Caco-2 (cell line): ENCODE measurements at regions not wholly inside any gene's neighbourhood (a gene's known extent, or its start where the extent isn't known, plus 50 kb on each side); places are given as distances from the start of the nearest gene placed in this dataset.

Source experiments
- BruUV-seq: library from RNA; stranded (reverse); fragments of 400-500 nt; replicated peaks from 2 replicates; lab custom pipeline; 2021; lab: Mats Ljungman, UMichigan
- CTCF ChIA-PET: fragments of 300-600 bp; sonication (Branson Sonifier 250); formaldehyde crosslinking; loops from one replicate; lab custom pipeline; 2022; ENCODE audit warnings: antibody characterized with exemption; lab: Charles Lee
- POLR2A ChIA-PET: fragments of 300-600 bp; sonication (Branson Sonifier 250); formaldehyde crosslinking; loops from one replicate; lab custom pipeline; 2022; ENCODE audit warnings: antibody characterized with exemption; lab: Charles Lee
- DNase-seq, 2 experiments: peaks; one replicate each; pipeline versions ENCODE4 v3.0.0 to v3.0.0-alpha.2; 2020 to 2022
- H3K27me3 ChIP-seq: replicated peaks from 2 replicates; pipeline ENCODE4 v1.6.0; 2011; ENCODE audit warnings: low read length; ENCODE audit not compliant: control insufficient read depth, insufficient read depth
- H3K36me3 ChIP-seq: 2 replicates; pipeline ENCODE4 v1.5.1; 2011; ENCODE audit warnings: low read length; ENCODE audit not compliant: control insufficient read depth, insufficient read depth
- H3K4me1 ChIP-seq: fragments of 250-450 bp; sonication (Bioruptor Pico); 2 replicates; pipeline ENCODE4 v1.5.1; 2020; ENCODE audit warnings: mild to moderate bottlenecking
- H3K4me3 ChIP-seq: 2 replicates; pipeline ENCODE4 v1.5.1; 2011; ENCODE audit warnings: low read depth, mild to moderate bottlenecking, control low read depth, low read length
- H3K9me3 ChIP-seq: fragments of 250-450 bp; sonication (Bioruptor Pico); 2 replicates; pipeline ENCODE4 v1.5.1; 2020; ENCODE audit warnings: mild to moderate bottlenecking, moderate library complexity
- H3K27ac Mint-ChIP-seq: one replicate; pipeline ENCODE4 v1.8.0; 2022; ENCODE audit warnings: mixed read lengths; ENCODE audit not compliant: unreplicated experiment
- H3K27me3 Mint-ChIP-seq: one replicate; pipeline ENCODE4 v1.8.0; 2022; ENCODE audit warnings: mixed read lengths; ENCODE audit not compliant: insufficient read depth, unreplicated experiment
- H3K36me3 Mint-ChIP-seq: one replicate; pipeline ENCODE4 v1.8.0; 2022; ENCODE audit warnings: mild to moderate bottlenecking, mixed read lengths; ENCODE audit not compliant: insufficient read depth, unreplicated experiment
- H3K4me1 Mint-ChIP-seq: one replicate; pipeline ENCODE4 v1.8.0; 2022; ENCODE audit warnings: low read depth, mixed read lengths; ENCODE audit not compliant: unreplicated experiment
- H3K4me3 Mint-ChIP-seq: one replicate; pipeline ENCODE4 v1.8.0; 2022; ENCODE audit warnings: mild to moderate bottlenecking, moderate library complexity, mixed read lengths; ENCODE audit not compliant: unreplicated experiment
- H3K9me3 Mint-ChIP-seq: one replicate; pipeline ENCODE4 v1.8.0; 2022; ENCODE audit warnings: mixed read lengths; ENCODE audit not compliant: unreplicated experiment
- intact Hi-C: fragments of 100-400 bp; cut with micrococcal nuclease; formaldehyde crosslinking; loops from one replicate; pipeline ENCODE4 v1.10.0; 2022; ENCODE audit not compliant: unreplicated experiment
- TF ChIP-seq, protein P1 (sequence below), 2 experiments: fragments of 200-600 bp in 1 of 2; IDR thresholded peaks; 1 replicate in 1 of 2; 2 replicates in 1 of 2; pipeline versions ENCODE4 v1.5.1 to v1.8.0; 2011 to 2022; ENCODE audit warnings: antibody characterized with exemption in 1 of 2, control low read depth in 1 of 2, inconsistent platforms in 1 of 2, low read depth in 1 of 2, low read length in 1 of 2, mild to moderate bottlenecking in 1 of 2, moderate library complexity in 1 of 2; ENCODE audit not compliant: insufficient read depth in 1 of 2, severe bottlenecking in 1 of 2, unreplicated experiment in 1 of 2

- H3K27me3 Mint-ChIP-seq: no peaks in the 10 kb centered on the region
These were observed 327.1 kb downstream of the PRDM2 start for GRCh38 chr1:14027099-14027498.

GRCh38 chr1:14031461-14031860 is 331.5 kb downstream of the PRDM2 start:
- Mint-ChIP-seq H3K36me3 (no peaks in the 10 kb centered on the region), H3K27ac (no peak overlapping the region), H3K9me3 (no peaks in the 10 kb centered on the region), H3K4me3 (no peak overlapping the region), H3K4me1 (no peaks in the 10 kb centered on the region), H3K27me3 (no peaks in the 10 kb centered on the region)
- TF ChIP-seq, protein P1, sequence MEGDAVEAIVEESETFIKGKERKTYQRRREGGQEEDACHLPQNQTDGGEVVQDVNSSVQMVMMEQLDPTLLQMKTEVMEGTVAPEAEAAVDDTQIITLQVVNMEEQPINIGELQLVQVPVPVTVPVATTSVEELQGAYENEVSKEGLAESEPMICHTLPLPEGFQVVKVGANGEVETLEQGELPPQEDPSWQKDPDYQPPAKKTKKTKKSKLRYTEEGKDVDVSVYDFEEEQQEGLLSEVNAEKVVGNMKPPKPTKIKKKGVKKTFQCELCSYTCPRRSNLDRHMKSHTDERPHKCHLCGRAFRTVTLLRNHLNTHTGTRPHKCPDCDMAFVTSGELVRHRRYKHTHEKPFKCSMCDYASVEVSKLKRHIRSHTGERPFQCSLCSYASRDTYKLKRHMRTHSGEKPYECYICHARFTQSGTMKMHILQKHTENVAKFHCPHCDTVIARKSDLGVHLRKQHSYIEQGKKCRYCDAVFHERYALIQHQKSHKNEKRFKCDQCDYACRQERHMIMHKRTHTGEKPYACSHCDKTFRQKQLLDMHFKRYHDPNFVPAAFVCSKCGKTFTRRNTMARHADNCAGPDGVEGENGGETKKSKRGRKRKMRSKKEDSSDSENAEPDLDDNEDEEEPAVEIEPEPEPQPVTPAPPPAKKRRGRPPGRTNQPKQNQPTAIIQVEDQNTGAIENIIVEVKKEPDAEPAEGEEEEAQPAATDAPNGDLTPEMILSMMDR (IDR thresholded peaks at IDR 0.05; ENCODE audit: insufficient read depth in 1 of 2, low read depth in 1 of 2, low read length in 1 of 2, severe bottlenecking in 1 of 2, unreplicated experiment in 1 of 2): no peak
- no TSS peak for BruUV-seq
- Histone ChIP-seq H3K36me3 (no peaks in the 10 kb centered on the region), H3K9me3 (no peaks in the 10 kb centered on the region), H3K4me1 (no peaks in the 10 kb centered on the region), H3K4me3 (no peak overlapping the region), H3K27me3 (no peaks in the 10 kb centered on the region)
- no peak for DNase-seq
- ChIA-PET POLR2A (no interaction called here), CTCF (no interaction called here)
- intact Hi-C loops: no loop called here

More at GRCh38 chr1:14027099-14027498, 327.1 kb downstream of the PRDM2 start:
- Histone ChIP-seq H3K36me3 (no peaks in the 10 kb centered on the region), H3K4me3 (no peak overlapping the region), H3K9me3 (no peaks in the 10 kb centered on the region), H3K4me1 (no peaks in the 10 kb centered on the region), H3K27me3 (no peaks in the 10 kb centered on the region)
- Mint-ChIP-seq H3K36me3 (no peaks in the 10 kb centered on the region), H3K4me1 (no peaks in the 10 kb centered on the region), H3K9me3 (no peaks in the 10 kb centered on the region), H3K4me3 (no peak overlapping the region), H3K27ac (no peak overlapping the region)
- no peak for DNase-seq
- intact Hi-C loops: no loop called here
- ChIA-PET POLR2A (no interaction called here), CTCF (no interaction called here)
- no TSS peak for BruUV-seq
- TF ChIP-seq, protein P1 (IDR thresholded peaks at IDR 0.05; ENCODE audit: insufficient read depth in 1 of 2, low read depth in 1 of 2, low read length in 1 of 2, severe bottlenecking in 1 of 2, unreplicated experiment in 1 of 2): no peak

DNA sequence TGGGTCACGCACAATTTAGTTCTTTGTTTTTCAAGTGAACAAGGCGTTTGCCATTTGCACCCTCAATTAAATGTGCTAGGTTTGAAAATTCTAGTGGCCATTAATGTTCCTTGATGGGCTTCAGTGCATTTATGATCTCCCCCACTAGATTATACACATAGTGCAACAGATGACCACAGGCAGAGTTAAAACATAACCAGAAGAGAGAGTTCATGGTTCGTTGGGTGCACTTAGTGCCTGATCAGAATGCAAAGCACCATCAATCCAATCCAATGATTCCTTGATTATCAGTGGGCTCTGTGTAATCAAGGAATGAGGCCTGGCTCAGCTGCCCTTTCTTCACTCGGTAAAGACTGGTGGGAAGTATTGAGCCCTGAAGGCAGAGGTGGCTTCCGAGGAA is 334.5 kb downstream of the PRDM2 start:
- no peaks in the 10 kb centered on the region for H3K4me1 Mint-ChIP-seq
- H3K9me3 Mint-ChIP-seq: no peaks in the 10 kb centered on the region
- no TSS peak for BruUV-seq
- intact Hi-C loops: no loop called here
- no peaks in the 10 kb centered on the region for H3K36me3 Mint-ChIP-seq
- ChIA-PET POLR2A (no interaction called here), CTCF (no interaction called here)
- Histone ChIP-seq H3K36me3 (no peaks in the 10 kb centered on the region), H3K4me1 (no peaks in the 10 kb centered on the region), H3K27me3 (no peaks in the 10 kb centered on the region), H3K4me3 (no peak overlapping the region), H3K9me3 (no peaks in the 10 kb centered on the region)
- no peak overlapping the region for H3K4me3 Mint-ChIP-seq
- TF ChIP-seq, protein P1 (IDR thresholded peaks at IDR 0.05; ENCODE audit: insufficient read depth in 1 of 2, low read depth in 1 of 2, low read length in 1 of 2, severe bottlenecking in 1 of 2, unreplicated experiment in 1 of 2): no peak
- H3K27ac Mint-ChIP-seq: no peak overlapping the region
- no peak for DNase-seq
- no peaks in the 10 kb centered on the region for H3K27me3 Mint-ChIP-seq
